GM12801 (cell line): ENCODE measurements at regions not wholly inside any gene's neighbourhood (a gene's known extent, or its start where the extent isn't known, plus 50 kb on each side); places are given as distances from the start of the nearest gene placed in this dataset.

Experiments
- CTCF ChIP-seq: IDR thresholded peaks from one replicate; pipeline ENCODE4 v1.5.1; 2011; ENCODE audit warnings: control low read depth; ENCODE audit not compliant: insufficient read length; ENCODE audit errors: extremely low read depth

GRCh38 chr18:45553723-45554388, 61.4 kb upstream of the SLC14A2 start:
- TF ChIP-seq CTCF = no peak

DNA sequence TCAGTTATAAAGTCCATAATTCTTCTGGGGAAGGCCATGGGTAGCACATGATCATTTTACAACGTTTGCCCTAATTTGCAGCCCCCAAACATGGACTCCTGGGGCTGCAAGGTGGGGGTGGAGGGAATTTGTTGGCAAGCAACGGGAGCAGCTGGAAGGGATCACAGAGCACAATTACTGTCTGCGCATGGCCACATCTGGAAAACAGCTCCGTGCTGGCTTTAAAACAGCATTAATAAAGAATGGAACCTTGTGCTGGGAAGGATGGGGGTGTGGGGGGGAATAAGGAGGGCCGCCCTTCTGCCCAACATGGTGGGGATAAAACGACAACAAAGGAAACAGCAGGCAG, 60.9 kb upstream of the SLC14A2 start:
- no peak for TF ChIP-seq CTCF

GRCh38 chr18:45556222-45556621, 59.1 kb upstream of the SLC14A2 start:
- TF ChIP-seq CTCF = no peak

DNA sequence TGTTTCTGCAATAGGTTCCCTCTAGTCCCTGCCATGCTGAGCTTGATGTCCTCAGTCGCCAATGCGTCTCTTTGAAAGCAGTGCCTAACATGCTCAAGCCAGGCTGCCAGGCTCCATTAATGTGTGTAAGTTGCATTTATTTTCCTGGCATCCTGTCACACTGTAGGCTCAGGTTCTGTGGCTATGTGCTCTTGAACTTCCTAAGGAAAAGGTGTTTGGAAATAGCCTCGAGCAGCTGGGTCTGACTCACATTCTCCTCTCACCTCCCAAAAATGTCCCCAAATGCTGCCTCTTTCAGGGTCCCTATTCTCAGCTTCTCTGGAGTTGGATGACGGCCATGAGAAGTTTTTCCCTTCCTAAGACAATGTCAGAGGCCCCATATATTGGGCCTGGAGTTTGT, 58.0 kb upstream of the SLC14A2 start:
- no peak for TF ChIP-seq CTCF

DNA sequence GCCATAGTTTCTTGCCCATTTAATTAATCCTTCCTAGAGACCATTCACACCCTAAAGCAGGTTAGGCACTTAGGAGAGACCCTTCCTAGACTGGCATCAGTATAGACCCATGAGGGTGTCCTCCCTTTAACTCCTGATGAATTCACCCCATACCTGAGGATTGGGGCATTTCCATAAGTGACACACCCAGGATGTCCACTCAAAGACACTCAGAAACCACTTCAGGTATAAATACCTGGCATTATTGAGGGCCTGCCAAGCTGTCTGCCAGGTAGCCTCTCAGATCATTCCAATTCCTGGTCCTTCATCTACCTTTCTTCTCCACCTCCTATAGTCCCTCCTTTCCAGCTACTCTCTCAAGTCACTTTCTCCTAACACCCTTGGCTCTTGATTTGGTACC, 57.5 kb upstream of the SLC14A2 start:
- no peak for TF ChIP-seq CTCF

- TF ChIP-seq CTCF = no peak
These were observed 56.0 kb upstream of the SLC14A2 start for GRCh38 chr18:45559258-45559657.

DNA sequence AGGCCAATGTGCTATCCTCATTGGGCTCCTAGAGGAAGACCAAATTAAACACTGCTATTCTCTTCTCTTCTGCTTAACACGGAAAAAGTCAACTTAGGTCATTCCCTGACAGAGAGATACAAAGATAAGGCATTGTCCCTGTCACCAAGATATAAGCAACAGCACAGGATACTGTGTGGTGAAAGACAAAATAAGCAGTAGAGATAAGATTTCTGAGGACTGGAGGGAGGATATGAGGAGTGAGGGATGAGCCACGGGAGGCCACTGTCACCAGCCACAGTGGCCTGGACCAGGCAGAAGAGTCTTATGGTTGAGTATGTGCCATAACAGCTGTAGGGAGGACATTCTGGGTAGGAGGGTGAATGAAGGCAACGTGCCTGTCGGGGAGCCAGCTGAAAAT, 54.4 kb upstream of the SLC14A2 start:
- no peak for TF ChIP-seq CTCF
